CD4-positive, alpha-beta memory T cell (primary cell): ENCODE measurements at regions not wholly inside any gene's neighbourhood (a gene's known extent, or its start where the extent isn't known, plus 50 kb on each side); places are given as distances from the start of the nearest gene placed in this dataset.
A peak's percentile ranks its signal among the peaks of the same experiment; 100 is the strongest.

Experiments
- CTCF ChIA-PET: fragments of 350-600 bp; sonication (Branson Sonifier 250); formaldehyde crosslinking; loops from one replicate; lab custom pipeline; 2021; ENCODE audit warnings: inconsistent platforms; ENCODE audit not compliant: partially characterized antibody; lab: Charles Lee
- POLR2A ChIA-PET: fragments of 350-600 bp; sonication (Branson Sonifier 250); formaldehyde crosslinking; loops from one replicate; lab custom pipeline; 2021; ENCODE audit not compliant: partially characterized antibody; lab: Charles Lee
- DNase-seq, 5 donors: peaks; one replicate each; pipeline versions ENCODE4 v3.0.0 to v3.0.0-alpha.2; 2020 to 2022; ENCODE audit warnings: mixed read lengths in 1 of 5
- H3K27ac ChIP-seq: one replicate; pipeline ENCODE4 v1.7.0; 2013; ENCODE audit warnings: low read depth, low read length
- H3K27me3 ChIP-seq: 2 replicates; pipeline ENCODE4 v1.7.0; 2013; ENCODE audit warnings: mild to moderate bottlenecking, low read length, moderate library complexity; ENCODE audit not compliant: insufficient read depth
- H3K36me3 ChIP-seq: 2 replicates; pipeline ENCODE4 v1.7.0; 2013; ENCODE audit warnings: mild to moderate bottlenecking, low read length, moderate library complexity; ENCODE audit not compliant: insufficient read depth
- H3K4me1 ChIP-seq: 2 replicates; pipeline ENCODE4 v1.7.0; 2013; ENCODE audit warnings: mild to moderate bottlenecking, low read length, moderate library complexity; ENCODE audit not compliant: insufficient read depth
- H3K4me3 ChIP-seq, 2 donors: one replicate each; pipeline ENCODE4 v1.7.0; 2013; ENCODE audit warnings: low read length in 2 of 2, mild to moderate bottlenecking in 1 of 2
- H3K9me3 ChIP-seq, 2 donors: one replicate each; pipeline ENCODE4 v1.7.0; 2013; ENCODE audit warnings: low read length in 2 of 2, control low read depth in 1 of 2; ENCODE audit not compliant: control insufficient read depth in 1 of 2
- H3K27ac Mint-ChIP-seq, 7 donors: one replicate each; pipeline ENCODE4 v1.8.0; 2020 to 2021; ENCODE audit warnings: mixed read lengths in 7 of 7, mild to moderate bottlenecking in 6 of 7, inconsistent platforms in 3 of 7, moderate library complexity in 3 of 7
- H3K27me3 Mint-ChIP-seq, 2 donors: one replicate each; pipeline ENCODE4 v1.8.0; 2020 to 2021; ENCODE audit warnings: mixed read lengths in 2 of 2
- H3K36me3 Mint-ChIP-seq, 2 donors: one replicate each; pipeline ENCODE4 v1.8.0; 2020 to 2021; ENCODE audit warnings: mixed read lengths in 2 of 2, inconsistent platforms in 1 of 2, mild to moderate bottlenecking in 1 of 2
- H3K4me1 Mint-ChIP-seq, 4 donors: one replicate each; pipeline ENCODE4 v1.8.0; 2020 to 2021; ENCODE audit warnings: mixed read lengths in 4 of 4, mild to moderate bottlenecking in 1 of 4
- H3K4me3 Mint-ChIP-seq, 8 donors: one replicate each; pipeline ENCODE4 v1.8.0; 2020 to 2021; ENCODE audit warnings: mixed read lengths in 8 of 8, mild to moderate bottlenecking in 7 of 8, moderate library complexity in 6 of 8, inconsistent platforms in 3 of 8
- H3K9me3 Mint-ChIP-seq, 8 donors: one replicate each; pipeline ENCODE4 v1.8.0; 2020 to 2021; ENCODE audit warnings: mixed read lengths in 8 of 8, mild to moderate bottlenecking in 5 of 8, inconsistent platforms in 3 of 8, moderate library complexity in 1 of 8
- intact Hi-C: fragments of 100-400 bp; cut with micrococcal nuclease; formaldehyde crosslinking; loops from one replicate; pipeline ENCODE4 v1.15.1; 2023

DNA sequence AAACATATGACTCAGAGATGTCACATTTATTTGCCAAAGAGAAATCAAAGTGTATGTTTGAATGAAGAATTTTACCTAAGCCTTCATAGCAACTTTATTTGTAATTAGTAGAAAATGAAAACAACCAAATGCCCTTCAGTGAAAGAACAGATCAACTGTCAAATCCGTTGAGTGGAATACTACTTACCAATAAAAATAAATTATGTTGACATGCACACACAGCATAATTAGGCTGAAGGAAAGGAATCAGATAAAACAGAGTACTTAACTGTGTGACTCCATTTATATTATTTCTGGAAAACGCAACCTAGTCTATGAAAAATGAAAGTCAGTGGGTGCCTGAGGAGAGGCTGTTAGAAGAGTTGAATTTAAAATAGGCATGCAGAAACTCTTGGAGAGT is 1034.6 kb upstream of the PCDH9 start:
- H3K36me3 Mint-ChIP-seq, result no peaks in the 10 kb centered on the region
- Histone ChIP-seq H3K36me3 (no peaks in the 10 kb centered on the region), H3K4me3 (no peak overlapping the region), H3K27ac (no peak overlapping the region), H3K4me1 (no peaks in the 10 kb centered on the region), H3K9me3 (no peaks in the 10 kb centered on the region), H3K27me3 (no peaks in the 10 kb centered on the region)
- no peak overlapping the region for H3K27ac Mint-ChIP-seq
- DNase-seq, result no peak
- no peak overlapping the region for H3K4me3 Mint-ChIP-seq
- H3K4me1 Mint-ChIP-seq, result no peaks in the 10 kb centered on the region
- H3K27me3 Mint-ChIP-seq, result no peaks in the 10 kb centered on the region
- CTCF ChIA-PET, result no interaction called here
- POLR2A ChIA-PET, result no interaction called here
- peaks cover 0 to 16% (median 7%) of the 10 kb centered on the region in 8 donors for H3K9me3 Mint-ChIP-seq
- intact Hi-C loops, result no loop called here

DNA sequence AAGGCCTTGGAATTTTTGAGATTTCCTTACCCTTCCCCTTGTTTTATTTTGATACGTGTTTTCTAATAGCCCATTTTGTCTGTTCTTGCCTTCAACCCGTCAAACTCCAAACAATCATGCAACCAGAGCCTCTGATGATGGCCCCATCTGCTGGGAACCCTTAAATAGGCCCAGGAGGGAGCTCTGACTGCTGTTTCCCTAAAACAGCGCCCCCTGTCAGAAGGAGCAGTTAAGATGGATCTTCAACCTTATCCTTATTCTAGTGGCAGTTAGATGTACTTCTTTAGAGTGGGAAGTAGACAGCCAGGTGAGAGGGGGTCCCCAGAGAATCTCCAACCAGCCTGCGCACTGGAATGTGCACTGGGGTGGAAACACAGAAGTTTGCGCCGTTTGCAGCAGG is 1031.0 kb upstream of the PCDH9 start:
- Mint-ChIP-seq H3K27ac (no peak overlapping the region), H3K4me1 (no peaks in the 10 kb centered on the region), H3K27me3 (no peaks in the 10 kb centered on the region), H3K9me3 (peaks cover 0 to 17% (median 4%) of the 10 kb centered on the region in 8 donors), H3K4me3 (no peak overlapping the region), H3K36me3 (no peaks in the 10 kb centered on the region)
- DNase-seq, result no peak
- Histone ChIP-seq H3K27me3 (no peaks in the 10 kb centered on the region), H3K27ac (no peak overlapping the region), H3K4me3 (no peak overlapping the region), H3K36me3 (no peaks in the 10 kb centered on the region), H3K9me3 (no peaks in the 10 kb centered on the region), H3K4me1 (no peaks in the 10 kb centered on the region)
- CTCF ChIA-PET, result no interaction called here
- intact Hi-C loops, result no loop called here
- POLR2A ChIA-PET, result no interaction called here

GRCh38 chr13:68257111-68257842 is 1027.1 kb upstream of the PCDH9 start:
- ChIA-PET CTCF (no interaction called here), POLR2A (no interaction called here)
- H3K27ac ChIP-seq, result no peak overlapping the region
- intact Hi-C loops, result no loop called here
- H3K27me3 ChIP-seq, result no peaks in the 10 kb centered on the region
- H3K4me3 ChIP-seq, result no peak overlapping the region
- Mint-ChIP-seq H3K27me3 (no peaks in the 10 kb centered on the region), H3K9me3 (peaks cover 0 to 21% (median 8%) of the 10 kb centered on the region in 8 donors), H3K36me3 (no peaks in the 10 kb centered on the region), H3K4me1 (no peaks in the 10 kb centered on the region), H3K27ac (no peak overlapping the region), H3K4me3 (no peak overlapping the region)
- no peaks in the 10 kb centered on the region for H3K4me1 ChIP-seq
- no peak for DNase-seq
- no peaks in the 10 kb centered on the region for H3K36me3 ChIP-seq
- H3K9me3 ChIP-seq, result no peaks in the 10 kb centered on the region

DNA sequence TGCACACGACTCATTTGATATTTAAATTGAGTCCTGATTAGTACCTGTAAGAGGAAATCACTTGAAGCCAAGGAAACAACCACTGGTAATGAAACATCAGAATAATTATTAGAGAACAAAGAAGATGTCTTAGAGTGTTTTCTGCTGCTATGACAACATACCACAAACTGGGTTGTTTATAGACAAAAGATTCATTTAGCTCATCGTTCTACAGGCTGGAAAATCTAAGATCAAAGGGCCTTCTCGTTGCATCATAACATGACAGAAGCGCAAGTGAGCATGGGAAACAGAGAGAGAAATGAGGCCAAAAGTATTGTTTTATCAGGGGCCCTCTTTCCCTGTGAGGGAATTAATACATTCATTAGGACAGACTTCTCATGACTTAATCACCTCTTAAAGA is 1024.0 kb upstream of the PCDH9 start:
- H3K4me1 Mint-ChIP-seq, result no peaks in the 10 kb centered on the region
- no peaks in the 10 kb centered on the region for H3K9me3 ChIP-seq
- DNase-seq, result no peak
- H3K36me3 ChIP-seq, result no peaks in the 10 kb centered on the region
- H3K27ac ChIP-seq, result no peak overlapping the region
- no peak overlapping the region for H3K27ac Mint-ChIP-seq
- intact Hi-C loops, result no loop called here
- ChIA-PET POLR2A (no interaction called here), CTCF (no interaction called here)
- no peaks in the 10 kb centered on the region for H3K27me3 Mint-ChIP-seq
- H3K27me3 ChIP-seq, result no peaks in the 10 kb centered on the region
- no peaks in the 10 kb centered on the region for H3K4me1 ChIP-seq
- no peaks in the 10 kb centered on the region for H3K36me3 Mint-ChIP-seq
- no peak overlapping the region for H3K4me3 ChIP-seq
- no peak overlapping the region for H3K4me3 Mint-ChIP-seq
- H3K9me3 Mint-ChIP-seq, result peaks cover 0 to 13% (median 3%) of the 10 kb centered on the region in 8 donors

- ChIA-PET POLR2A (no interaction called here), CTCF (no interaction called here)
These were observed 1004.1 kb upstream of the PCDH9 start for GRCh38 chr13:68234274-68234673.

GRCh38 chr13:68232351-68233130 is 1002.4 kb upstream of the PCDH9 start:
- H3K4me1 ChIP-seq, result no peaks in the 10 kb centered on the region
- intact Hi-C loops, result no loop called here
- Mint-ChIP-seq H3K27ac (no peak overlapping the region), H3K9me3 (peaks cover 0 to 11% (median 4%) of the 10 kb centered on the region in 8 donors), H3K36me3 (no peaks in the 10 kb centered on the region), H3K4me3 (no peak overlapping the region), H3K4me1 (no peaks in the 10 kb centered on the region), H3K27me3 (no peaks in the 10 kb centered on the region)
- no peak for DNase-seq
- H3K9me3 ChIP-seq, result no peaks in the 10 kb centered on the region
- ChIA-PET CTCF (no interaction called here), POLR2A (no interaction called here)
- no peaks in the 10 kb centered on the region for H3K27me3 ChIP-seq
- no peak overlapping the region for H3K4me3 ChIP-seq
- H3K27ac ChIP-seq, result no peak overlapping the region
- no peaks in the 10 kb centered on the region for H3K36me3 ChIP-seq

More at GRCh38 chr13:68234274-68234673, 1004.1 kb upstream of the PCDH9 start:
- peaks cover 0 to 11% (median 4%) of the 10 kb centered on the region in 8 donors for H3K9me3 Mint-ChIP-seq
- H3K27ac ChIP-seq, result no peak overlapping the region
- H3K27ac Mint-ChIP-seq, result peak overlapping the region in 1 of 7 donors; percentile 12
- H3K36me3 ChIP-seq, result no peaks in the 10 kb centered on the region
- no peak overlapping the region for H3K4me3 ChIP-seq
- H3K4me1 Mint-ChIP-seq, result no peaks in the 10 kb centered on the region
- no peak for DNase-seq
- H3K9me3 ChIP-seq, result no peaks in the 10 kb centered on the region
- no peaks in the 10 kb centered on the region for H3K27me3 Mint-ChIP-seq
- intact Hi-C loops, result no loop called here
- H3K36me3 Mint-ChIP-seq, result no peaks in the 10 kb centered on the region
- no peaks in the 10 kb centered on the region for H3K27me3 ChIP-seq
- H3K4me3 Mint-ChIP-seq, result no peak overlapping the region
- H3K4me1 ChIP-seq, result no peaks in the 10 kb centered on the region

DNA sequence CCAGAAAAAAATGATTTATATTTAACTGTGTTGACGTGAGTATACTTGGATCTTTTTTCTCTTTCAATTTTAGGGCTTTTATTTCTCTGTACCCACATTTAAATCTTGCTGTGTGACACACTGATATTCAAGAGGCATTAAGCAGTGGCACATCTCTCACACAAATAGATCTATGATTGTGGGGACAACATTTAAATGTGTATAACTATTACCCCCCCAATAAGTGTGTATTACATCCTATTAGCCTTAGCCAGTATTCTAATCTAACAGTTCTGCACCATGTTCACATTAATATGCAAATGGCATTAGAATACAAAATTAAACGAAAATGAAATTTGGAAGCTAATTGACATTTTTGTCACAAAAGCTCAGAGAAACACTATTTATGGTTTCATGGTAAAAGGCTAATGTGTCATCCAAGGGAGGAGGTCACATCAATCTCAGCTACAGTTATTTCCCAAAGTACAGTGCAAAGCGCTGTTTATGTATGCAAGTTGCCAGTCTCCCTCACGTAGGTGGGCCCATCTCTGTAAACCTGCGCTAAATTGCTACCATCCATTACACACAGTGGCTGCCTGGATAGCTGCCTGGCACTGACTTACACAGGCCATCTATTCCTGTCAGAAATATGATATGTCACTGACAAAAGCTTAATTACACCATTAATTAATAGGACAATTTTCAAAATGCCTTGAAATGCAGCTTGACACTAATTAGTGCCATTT is 984.7 kb upstream of the PCDH9 start:
- Mint-ChIP-seq H3K36me3 (no peaks in the 10 kb centered on the region), H3K4me3 (no peak overlapping the region), H3K27me3 (peaks cover 0 to 2% of the 10 kb centered on the region in 2 donors), H3K27ac (no peak overlapping the region), H3K9me3 (peaks cover 2 to 17% (median 8%) of the 10 kb centered on the region in 8 donors), H3K4me1 (no peaks in the 10 kb centered on the region)
- Histone ChIP-seq H3K4me3 (no peak overlapping the region), H3K9me3 (peaks cover 0 to 2% of the 10 kb centered on the region in 2 donors), H3K27me3 (no peaks in the 10 kb centered on the region), H3K4me1 (no peaks in the 10 kb centered on the region), H3K27ac (no peak overlapping the region), H3K36me3 (no peaks in the 10 kb centered on the region)
- CTCF ChIA-PET, result no interaction called here
- intact Hi-C loops, result no loop called here
- POLR2A ChIA-PET, result no interaction called here
- DNase-seq, result no peak
